Suprapubic skin (tissue), 4 donors: ENCODE measurements at regions not wholly inside any gene's neighbourhood (a gene's known extent, or its start where the extent isn't known, plus 50 kb on each side); places are given as distances from the start of the nearest gene placed in this dataset.

Experiments used
- CTCF ChIP-seq, 2 donors: fragments of 200-600 bp in 1 of 2; fragments of 450-650 bp in 1 of 2; sonication (generic) in 1 of 2; IDR thresholded peaks; one replicate each; pipeline ENCODE4 v1.5.1; 2016 to 2019; ENCODE audit warnings: antibody characterized with exemption in 2 of 2, mild to moderate bottlenecking in 1 of 2, moderate library complexity in 1 of 2
- EP300 ChIP-seq: sonication (generic); formaldehyde crosslinking; IDR thresholded peaks from one replicate; pipeline ENCODE4 v1.6.1; 2017; ENCODE audit warnings: antibody characterized with exemption
- POLR2A ChIP-seq, 2 donors: fragments of 450-650 bp; IDR thresholded peaks; one replicate each; pipeline ENCODE4 v1.6.1; 2017; ENCODE audit warnings: antibody characterized with exemption in 2 of 2, mild to moderate bottlenecking in 2 of 2, moderate library complexity in 2 of 2
- POLR2AphosphoS5 ChIP-seq, 3 donors: sonication (generic); formaldehyde crosslinking; IDR thresholded peaks; one replicate each; pipeline ENCODE4 v1.6.1; 2017; ENCODE audit warnings: antibody characterized with exemption in 3 of 3

GRCh38 chr2:15689654-15690053, 98.0 kb downstream of the DDX1 start:
- TF ChIP-seq CTCF (IDR thresholded peaks at IDR 0.05) (no peak), POLR2AphosphoS5 (IDR thresholded peaks at IDR 0.05) (no peak), POLR2A (IDR thresholded peaks at IDR 0.05) (no peak), EP300 (no peak)
